HuH-7.5 (cell line): ENCODE measurements at regions not wholly inside any gene's neighbourhood (a gene's known extent, or its start where the extent isn't known, plus 50 kb on each side); places are given as distances from the start of the nearest gene placed in this dataset.
"Not testable (repeated sequence)": the region's sequence is repeated elsewhere in the genome, so short reads cannot be mapped to it uniquely, and the experiment has no call there.

Experiments
- DNase-seq: peaks from one replicate; pipeline ENCODE4 v3.0.0; 2011; ENCODE audit warnings: low spot score

GRCh38 chr17:53765609-53766008 is 57.1 kb upstream of the KIF2B start:
- DNase-seq = no peak

- DNase-seq = no peak
Observed at GRCh38 chr17:53765129-53765528, 57.6 kb upstream of the KIF2B start.

GRCh38 chr17:53757559-53757958 is 65.2 kb upstream of the KIF2B start:
- DNase-seq = no peak

GRCh38 chr17:53757116-53757515 is 65.6 kb upstream of the KIF2B start:
- not testable (repeated sequence) for DNase-seq

- no peak for DNase-seq
Observed at GRCh38 chr17:53749178-53749577, 73.5 kb upstream of the KIF2B start.

- DNase-seq = not testable (repeated sequence)
Observed at GRCh38 chr17:53748159-53748820, 74.4 kb upstream of the KIF2B start.

- DNase-seq = no peak
Observed at GRCh38 chr17:53740312-53740711, 82.4 kb upstream of the KIF2B start.

GRCh38 chr17:53736516-53737240 is 86.0 kb upstream of the KIF2B start:
- DNase-seq = no peak

- no peak for DNase-seq
Observed at GRCh38 chr17:53724726-53725125, 98.0 kb upstream of the KIF2B start.

- DNase-seq = no peak
Observed at GRCh38 chr17:53722407-53722806, 100.3 kb upstream of the KIF2B start.

GRCh38 chr17:53721101-53721500 is 101.6 kb upstream of the KIF2B start:
- DNase-seq = no peak

- no peak for DNase-seq
Observed at GRCh38 chr17:53719229-53719628, 103.5 kb upstream of the KIF2B start.

GRCh38 chr17:53707566-53707965 is 115.2 kb upstream of the KIF2B start:
- no peak for DNase-seq

- no peak for DNase-seq
Observed at GRCh38 chr17:53696286-53696685, 126.4 kb upstream of the KIF2B start.

GRCh38 chr17:53687324-53687723 is 135.4 kb upstream of the KIF2B start:
- no peak for DNase-seq

- no peak for DNase-seq
Observed at GRCh38 chr17:53680745-53681144, 142.0 kb upstream of the KIF2B start.

- DNase-seq = no peak
Observed at GRCh38 chr17:53668854-53669253, 153.9 kb upstream of the KIF2B start.

- no peak for DNase-seq
Observed at GRCh38 chr17:53662608-53663007, 160.1 kb upstream of the KIF2B start.

- no peak for DNase-seq
Observed at GRCh38 chr17:53659181-53659580, 163.5 kb upstream of the KIF2B start.

- DNase-seq = no peak
Observed at GRCh38 chr17:53655591-53655990, 167.1 kb upstream of the KIF2B start.

- no peak for DNase-seq
Observed at GRCh38 chr17:53649201-53649600, 173.5 kb upstream of the KIF2B start.

GRCh38 chr17:53646835-53647234 is 175.9 kb upstream of the KIF2B start:
- DNase-seq = no peak

GRCh38 chr17:53640808-53641207 is 181.9 kb upstream of the KIF2B start:
- DNase-seq = no peak

GRCh38 chr17:53635444-53635843 is 187.3 kb upstream of the KIF2B start:
- no peak for DNase-seq
